ENCODE measurements at regions not wholly inside any gene's neighbourhood (a gene's known extent, or its start where the extent isn't known, plus 50 kb on each side); places are given as distances from the start of the nearest gene placed in this dataset.

DNA sequence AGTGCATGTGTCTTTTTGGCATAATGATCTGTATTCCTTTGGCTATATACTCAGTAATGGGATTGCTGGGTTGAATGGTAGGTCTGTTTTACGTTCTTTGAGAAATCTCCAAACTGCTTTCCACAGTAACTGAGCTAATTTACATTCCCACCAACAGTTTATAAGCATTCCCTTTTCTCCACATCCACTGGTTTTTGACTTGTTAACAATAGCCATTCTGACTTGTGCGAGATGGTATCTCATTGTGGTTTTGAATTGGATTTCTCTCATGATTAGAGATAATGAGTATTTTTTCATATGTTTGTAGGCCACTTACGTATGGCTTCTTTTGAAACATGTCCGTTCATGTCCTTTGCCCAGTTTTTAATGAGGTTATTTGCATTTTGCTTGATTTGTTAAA is 117.7 kb downstream of the CHCHD4 start:
- TF ChIP-seq CTCF (IDR thresholded peaks at IDR 0.05; ENCODE audit: extremely low read depth in 1 of 2, insufficient read depth in 1 of 2, low read depth in 1 of 2, low read length in 2 of 2) (no peak), POLR2A (IDR thresholded peaks at IDR 0.05; ENCODE audit: low read depth, low read length) (no peak), EZH2 (IDR thresholded peaks at IDR 0.05; ENCODE audit: borderline replicate concordance, low read depth, low read length, severe bottlenecking) (no peak), POLR2AphosphoS5 (IDR thresholded peaks at IDR 0.05; ENCODE audit: insufficient read depth, low read depth, low read length) (no peak), MAX (IDR thresholded peaks at IDR 0.05; ENCODE audit: insufficient read depth, insufficient read length) (no peak)

All from endothelial cell of umbilical vein (primary cell).